ENCODE measurements at regions not wholly inside any gene's neighbourhood (a gene's known extent, or its start where the extent isn't known, plus 50 kb on each side); places are given as distances from the start of the nearest gene placed in this dataset.

DNA sequence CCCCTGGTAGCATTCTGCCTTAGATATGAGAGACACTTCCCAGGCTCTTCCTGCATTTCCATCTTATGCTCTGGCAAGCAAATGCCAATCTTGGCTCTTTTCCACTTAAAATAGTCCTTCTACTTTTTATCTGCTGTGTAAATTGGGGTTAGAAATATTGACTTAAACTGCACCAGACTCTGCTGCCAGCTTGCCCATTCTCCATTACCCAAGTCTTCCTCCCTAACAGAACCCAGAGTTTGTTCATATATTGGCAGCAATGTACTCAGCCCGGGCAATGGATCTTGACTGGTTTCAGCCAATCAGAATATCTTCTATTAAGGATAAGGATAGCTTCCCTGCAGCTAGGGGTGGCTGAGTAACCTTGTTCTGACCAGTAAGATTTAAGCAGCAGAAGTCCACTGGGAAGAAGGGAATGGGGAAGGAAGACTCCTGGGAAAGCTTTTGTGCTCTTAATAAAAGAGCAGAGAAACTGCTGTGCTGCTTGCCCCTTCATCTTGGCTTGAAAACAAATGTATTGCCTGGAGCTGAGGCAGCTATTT, 177.1 kb downstream of the KCNRG start:
- DNase-seq (ENCODE audit: low read depth in 2 of 2, low spot score in 1 of 2), result no peak

GRCh38 chr13:50195045-50195444, 179.8 kb downstream of the KCNRG start:
- DNase-seq (ENCODE audit: low read depth in 2 of 2, low spot score in 1 of 2), result no peak

GRCh38 chr13:50196118-50196517, 180.9 kb downstream of the KCNRG start:
- no peak for DNase-seq (ENCODE audit: low read depth in 2 of 2, low spot score in 1 of 2)

DNA sequence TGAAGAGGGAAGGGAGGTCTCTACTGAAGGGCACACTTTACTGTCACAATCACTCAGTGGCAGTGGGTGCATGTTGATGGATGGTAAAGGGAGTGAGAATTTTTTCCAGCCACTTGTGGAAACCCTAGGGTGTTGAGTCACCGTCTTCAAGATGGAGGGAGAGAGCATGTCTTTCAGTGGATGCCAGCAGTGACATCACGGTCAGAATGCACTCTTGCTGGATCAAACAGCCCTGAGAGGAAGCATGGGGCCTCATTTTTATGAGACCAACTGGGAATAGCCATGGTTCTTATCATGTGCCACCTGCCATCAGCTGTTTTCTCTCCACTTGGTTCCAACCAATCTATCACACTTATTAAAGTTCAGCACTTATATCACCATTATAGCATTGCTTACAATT, 182.5 kb downstream of the KCNRG start:
- no peak for DNase-seq (ENCODE audit: low read depth in 2 of 2, low spot score in 1 of 2)

DNA sequence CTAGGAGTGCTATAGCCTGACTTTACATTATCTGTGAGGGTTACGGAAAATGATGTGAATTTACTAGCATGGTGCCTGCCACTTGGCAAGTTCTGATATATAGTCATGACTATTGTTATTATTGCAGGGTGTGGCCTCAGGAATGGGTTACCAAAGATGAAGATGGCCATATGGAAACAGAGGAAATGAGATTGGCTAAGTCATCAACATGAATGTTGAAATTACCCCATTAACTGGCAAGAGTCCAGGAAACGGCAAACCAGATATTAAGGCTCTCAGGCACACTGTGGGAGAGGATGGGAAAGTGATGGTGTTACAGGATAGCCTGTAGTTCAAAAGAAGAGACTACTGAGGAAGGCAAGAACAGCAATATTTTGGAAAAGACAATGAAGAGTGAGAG, 183.3 kb downstream of the KCNRG start:
- DNase-seq (ENCODE audit: low read depth in 2 of 2, low spot score in 1 of 2), result no peak

- DNase-seq (ENCODE audit: low read depth in 2 of 2, low spot score in 1 of 2), result no peak
Observed at GRCh38 chr13:50200569-50200968, 185.3 kb downstream of the KCNRG start.

GRCh38 chr13:50200988-50201387, 185.7 kb downstream of the KCNRG start:
- no peak for DNase-seq (ENCODE audit: low read depth in 2 of 2, low spot score in 1 of 2)

DNA sequence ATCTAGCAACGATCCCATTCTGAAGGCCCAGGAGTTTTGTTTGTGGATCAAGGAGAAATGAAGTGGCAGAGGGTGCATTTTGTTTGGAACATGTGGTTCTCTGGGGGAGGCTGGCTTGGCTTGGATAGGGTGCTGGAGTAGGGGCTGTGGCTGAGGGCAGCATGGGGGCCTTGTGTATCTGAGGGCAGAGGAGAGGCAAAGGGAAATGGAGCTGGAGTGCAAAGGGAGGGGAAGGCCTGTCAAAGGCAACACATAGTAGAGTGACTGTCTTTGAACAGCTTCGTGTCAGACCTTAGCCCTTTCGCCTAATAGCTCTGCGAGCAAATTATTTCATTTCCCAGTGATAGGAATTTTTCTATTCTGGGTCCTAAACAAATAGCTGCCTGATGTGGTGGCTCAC, 187.2 kb downstream of the KCNRG start:
- DNase-seq (ENCODE audit: low read depth in 2 of 2, low spot score in 1 of 2), result no peak

GRCh38 chr13:50203256-50203941, 188.2 kb downstream of the KCNRG start:
- DNase-seq (ENCODE audit: low read depth in 2 of 2, low spot score in 1 of 2), result no peak

- DNase-seq (ENCODE audit: low read depth in 2 of 2, low spot score in 1 of 2), result no peak
Observed at GRCh38 chr13:50205581-50205980, 190.3 kb downstream of the KCNRG start.

GRCh38 chr13:50208826-50209335, 193.6 kb downstream of the KCNRG start:
- no peak for DNase-seq (ENCODE audit: low read depth in 2 of 2, low spot score in 1 of 2)

DNA sequence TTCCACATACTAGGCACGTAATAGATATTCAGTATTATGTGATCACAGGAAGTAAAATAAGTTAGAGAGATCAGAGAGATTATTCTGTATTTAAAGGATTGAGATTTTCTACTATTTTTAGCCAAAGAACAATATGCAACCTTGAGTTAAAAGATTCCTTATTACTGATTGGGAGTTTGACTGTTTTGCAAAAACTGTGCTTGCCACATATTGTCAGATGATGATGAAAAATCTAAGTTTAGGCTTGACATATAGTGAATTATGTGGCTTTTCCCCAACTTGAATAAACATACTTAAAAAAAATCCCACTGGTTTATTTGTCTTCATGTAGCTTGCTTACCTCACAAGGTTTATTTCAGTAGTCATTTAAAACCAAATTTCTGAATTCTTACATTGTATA, 194.4 kb downstream of the KCNRG start:
- no peak for DNase-seq (ENCODE audit: low read depth in 2 of 2, low spot score in 1 of 2)

DNA sequence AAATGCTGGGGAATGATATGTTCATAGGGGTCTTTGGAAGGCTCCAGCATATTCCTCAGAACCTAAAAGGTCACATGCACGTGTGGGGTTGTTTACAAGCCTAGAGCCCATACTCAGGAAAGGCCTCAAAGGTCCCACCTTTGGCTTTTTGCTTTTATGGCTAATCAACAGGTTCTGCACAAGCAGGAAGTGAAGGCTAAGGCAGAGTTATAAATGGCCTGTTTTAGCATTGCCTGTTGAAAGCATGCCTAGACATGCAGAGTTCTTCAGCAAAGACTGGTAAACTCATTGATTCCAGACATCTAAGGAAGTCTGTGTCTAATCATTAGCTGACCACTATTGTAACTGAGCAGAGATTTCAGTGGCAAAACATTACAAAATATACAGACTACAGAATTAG, 198.3 kb downstream of the KCNRG start:
- DNase-seq (ENCODE audit: low read depth in 2 of 2, low spot score in 1 of 2), result no peak

- no peak for DNase-seq (ENCODE audit: low read depth in 2 of 2, low spot score in 1 of 2)
Observed at GRCh38 chr13:50214514-50214913, 199.3 kb downstream of the KCNRG start.

GRCh38 chr13:50215399-50215798, 200.2 kb downstream of the KCNRG start:
- no peak for DNase-seq (ENCODE audit: low read depth in 2 of 2, low spot score in 1 of 2)

DNA sequence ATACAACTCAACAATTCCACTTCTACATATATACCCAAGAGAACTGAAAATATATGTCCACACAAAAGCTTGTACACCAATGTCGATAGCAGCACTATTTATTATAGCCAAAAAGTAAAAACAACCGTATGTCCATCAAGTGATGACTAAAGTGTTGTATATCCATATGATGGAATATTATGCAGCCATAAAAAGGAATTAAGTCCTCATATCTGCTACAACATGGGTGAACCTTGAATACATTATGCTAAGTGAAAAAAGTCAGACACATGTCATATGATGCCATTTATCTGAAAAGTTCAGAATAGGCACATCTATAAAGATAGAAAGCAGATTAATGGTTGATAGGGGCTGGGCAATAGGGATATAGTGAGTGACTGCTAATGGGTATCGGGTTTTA, 204.5 kb downstream of the KCNRG start:
- no peak for DNase-seq (ENCODE audit: low read depth in 2 of 2, low spot score in 1 of 2)

DNA sequence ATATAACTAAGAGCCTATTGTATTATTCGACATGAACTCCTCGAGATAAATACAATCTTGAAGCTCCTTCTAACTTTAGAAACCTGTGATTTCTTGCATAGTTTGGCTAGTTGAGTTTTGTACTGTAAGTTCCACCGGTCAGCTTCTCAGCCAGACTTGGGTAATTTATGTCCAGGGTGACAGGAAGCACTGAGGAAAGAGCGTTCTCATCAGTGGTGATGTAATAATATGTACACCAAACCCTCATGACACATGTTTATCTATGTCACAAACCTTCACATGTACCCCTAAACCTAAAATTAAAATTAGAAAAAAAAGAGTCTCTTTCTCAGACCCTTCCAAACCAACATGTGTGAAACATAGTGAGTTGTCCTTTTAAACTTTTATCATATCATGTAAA, 205.7 kb downstream of the KCNRG start:
- DNase-seq (ENCODE audit: low read depth in 2 of 2, low spot score in 1 of 2), result no peak

- no peak for DNase-seq (ENCODE audit: low read depth in 2 of 2, low spot score in 1 of 2)
Observed at GRCh38 chr13:50222569-50223332, 207.5 kb downstream of the KCNRG start.

DNA sequence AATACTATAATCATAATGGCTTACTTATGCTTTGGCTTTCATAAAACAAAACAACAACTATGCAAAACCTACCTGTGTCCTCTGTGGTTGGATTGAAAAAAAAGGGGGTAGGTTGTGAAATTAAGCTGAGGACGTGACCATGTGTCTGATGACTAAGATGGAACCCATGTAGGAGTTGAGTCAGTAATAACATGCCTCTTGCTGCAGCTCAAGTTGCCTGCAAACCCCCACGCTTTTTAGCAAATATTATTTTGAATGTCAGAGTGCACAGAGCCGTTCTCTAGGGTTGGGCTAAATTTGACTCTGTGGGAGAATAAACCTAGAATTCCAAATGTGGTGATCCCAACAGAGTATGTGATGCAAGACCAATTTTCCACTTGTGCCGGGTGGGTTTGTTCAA, 209.3 kb downstream of the KCNRG start:
- no peak for DNase-seq (ENCODE audit: low read depth in 2 of 2, low spot score in 1 of 2)

GRCh38 chr13:50225193-50226155, 210.2 kb downstream of the KCNRG start:
- DNase-seq (ENCODE audit: low read depth in 2 of 2, low spot score in 1 of 2), result no peak

DNA sequence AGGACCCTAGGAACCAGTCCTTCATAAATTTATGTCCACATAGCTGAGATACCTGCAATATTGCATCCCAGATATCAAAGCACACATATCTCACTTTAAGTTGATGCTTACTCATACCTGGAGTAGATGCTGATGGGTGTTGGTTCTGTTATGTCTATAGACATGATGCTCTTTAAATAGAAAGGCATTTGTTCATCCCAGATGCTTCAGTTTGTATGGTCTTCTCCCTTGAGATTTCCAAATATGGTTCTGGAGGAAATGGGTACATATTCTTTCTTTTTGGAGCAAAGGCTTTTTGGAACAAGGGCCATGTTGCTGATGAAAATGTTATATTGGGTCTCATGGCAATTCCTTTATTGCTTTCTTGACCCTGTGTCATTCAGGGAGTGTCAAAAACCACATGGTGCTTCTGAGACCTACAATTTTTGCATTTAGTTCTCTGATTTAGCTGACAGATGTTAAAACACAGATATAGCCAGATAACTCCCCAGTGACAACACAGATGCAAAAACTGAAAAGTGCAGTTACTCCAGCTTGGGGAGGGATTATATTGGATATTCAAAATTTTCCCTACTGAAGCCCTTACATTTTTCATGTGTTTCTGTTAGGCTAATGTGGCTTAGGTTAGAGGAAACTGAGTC, 211.4 kb downstream of the KCNRG start:
- no peak for DNase-seq (ENCODE audit: low read depth in 2 of 2, low spot score in 1 of 2)
